SK-N-SH (cell line): ENCODE measurements at regions not wholly inside any gene's neighbourhood (a gene's known extent, or its start where the extent isn't known, plus 50 kb on each side); places are given as distances from the start of the nearest gene placed in this dataset.

ENCODE experiments used
- CTCF ChIA-PET: fragments of 300-600, 350-600 bp; formaldehyde crosslinking; extraction: SDS; loops from one replicate; lab custom pipeline; 2021; lab: Yijun Ruan, JAX
- POLR2A ChIA-PET: fragments of 350-600 bp; sonication (Branson Sonifier 250); formaldehyde crosslinking; extraction: SDS; loops from one replicate; lab custom pipeline; 2020; ENCODE audit warnings: antibody characterized with exemption, inconsistent platforms; lab: Yijun Ruan, JAX
- DNase-seq: peaks from one replicate; pipeline ENCODE4 v3.0.0; 2012
- H2AFZ ChIP-seq: fragments of 200-600 bp; sonication (generic); 2 replicates; pipeline ENCODE4 v1.8.1; 2016; ENCODE audit warnings: antibody characterized with exemption, mild to moderate bottlenecking, low read depth
- H3F3A ChIP-seq: fragments of 200-600 bp; sonication (generic); replicated peaks from 2 replicates; pipeline ENCODE3; 2016; ENCODE audit warnings: antibody characterized with exemption, mild to moderate bottlenecking; ENCODE audit not compliant: insufficient read depth
- H3K27ac ChIP-seq, 2 experiments: fragments of 200-500 bp in 1 of 2; fragments of 200-600 bp in 1 of 2; sonication (Bioruptor generic) in 1 of 2; sonication (generic), shearing (Covaris generic) in 1 of 2; 2 replicates each; pipeline versions ENCODE4 v1.5.1 to v1.6.1; 2014 to 2016; ENCODE audit warnings: low read depth in 2 of 2, inconsistent platforms in 1 of 2, low read length in 1 of 2, mild to moderate bottlenecking in 1 of 2, mixed read lengths in 1 of 2
- H3K27me3 ChIP-seq: fragments of 200-600 bp; sonication (generic), shearing (Covaris generic); 2 replicates; pipeline ENCODE4 v1.6.1; 2016; ENCODE audit warnings: mixed run types; ENCODE audit not compliant: insufficient read depth
- H3K36me3 ChIP-seq, 2 experiments: fragments of 200-500 bp in 1 of 2; fragments of 200-600 bp in 1 of 2; sonication (Bioruptor generic) in 1 of 2; sonication (generic) in 1 of 2; replicated peaks in 1 of 2; 2 replicates each; pipeline versions ENCODE3 to v1.5.1; 2014 to 2016; ENCODE audit warnings: low read length in 1 of 2, mild to moderate bottlenecking in 1 of 2; ENCODE audit not compliant: insufficient read depth in 2 of 2, control insufficient read depth in 1 of 2
- H3K4me1 ChIP-seq, 2 experiments: fragments of 200-500 bp in 1 of 2; fragments of 200-600 bp in 1 of 2; sonication (Bioruptor generic) in 1 of 2; sonication (generic), shearing (Covaris generic) in 1 of 2; 2 replicates each; pipeline versions ENCODE4 v1.5.1 to v1.6.1; 2014 to 2016; ENCODE audit warnings: low read depth in 1 of 2, low read length in 1 of 2, mixed run types in 1 of 2; ENCODE audit not compliant: insufficient read depth in 2 of 2, control insufficient read depth in 1 of 2
- H3K4me2 ChIP-seq: fragments of 200-600 bp; sonication (generic), shearing (Covaris generic); 2 replicates; pipeline ENCODE4 v1.6.1; 2017; ENCODE audit warnings: mixed run types
- H3K4me3 ChIP-seq, 2 experiments: fragments of 200-500 bp in 1 of 2; fragments of 200-600 bp in 1 of 2; sonication (Bioruptor generic) in 1 of 2; sonication (generic), shearing (Covaris generic) in 1 of 2; 2 replicates each; pipeline versions ENCODE4 v1.5.1 to v1.8.1; 2014 to 2016; ENCODE audit warnings: low read depth in 2 of 2, inconsistent platforms in 1 of 2, low read length in 1 of 2, mild to moderate bottlenecking in 1 of 2, mixed read lengths in 1 of 2, moderate library complexity in 1 of 2
- H3K79me2 ChIP-seq: fragments of 200-600 bp; sonication (generic); 2 replicates; pipeline ENCODE4 v1.8.1; 2017; ENCODE audit warnings: mild to moderate bottlenecking; ENCODE audit not compliant: insufficient read depth
- H3K9ac ChIP-seq: fragments of 200-600 bp; sonication (generic); 2 replicates; pipeline ENCODE4 v1.6.1; 2017; ENCODE audit warnings: mixed run types
- H3K9me2 ChIP-seq: fragments of 200-600 bp; sonication (generic); 2 replicates; pipeline ENCODE4 v1.6.1; 2017; ENCODE audit warnings: mixed run types
- H3K9me3 ChIP-seq: fragments of 200-600 bp; sonication (generic); 2 replicates; pipeline ENCODE4 v1.6.1; 2017; ENCODE audit warnings: mixed run types, mild to moderate bottlenecking, moderate library complexity
- H4K20me1 ChIP-seq: fragments of 200-600 bp; sonication (generic); 2 replicates; pipeline ENCODE4 v1.6.1; 2017; ENCODE audit warnings: mild to moderate bottlenecking, mixed run types; ENCODE audit not compliant: insufficient read depth
- CHD2 ChIP-seq: fragments of 150-350 bp; IDR thresholded peaks from 2 replicates; pipeline ENCODE4 v1.6.1; 2018; ENCODE audit warnings: low read length; ENCODE audit not compliant: partially characterized antibody
- ELF1 ChIP-seq: IDR thresholded peaks from 2 replicates; pipeline ENCODE4 v1.4.0; 2012
- FOXJ3 ChIP-seq: sonication (generic); formaldehyde crosslinking; IDR thresholded peaks from 2 replicates; pipeline ENCODE4 v1.5.1; 2020; ENCODE audit warnings: mild to moderate bottlenecking, missing genetic modification reagents
- GABPA ChIP-seq: IDR thresholded peaks from 2 replicates; pipeline ENCODE4 v1.4.0; 2012; ENCODE audit warnings: low read depth, mild to moderate bottlenecking
- GATA2 ChIP-seq: sonication (generic); formaldehyde crosslinking; IDR thresholded peaks from 2 replicates; pipeline ENCODE4 v1.5.0; 2020; ENCODE audit warnings: mild to moderate bottlenecking, missing genetic modification reagents
- IRF3 ChIP-seq: fragments of 150-350 bp; IDR thresholded peaks from 2 replicates; pipeline ENCODE4 v1.6.1; 2016; ENCODE audit warnings: mild to moderate bottlenecking, low read depth, low read length
- JUND ChIP-seq: IDR thresholded peaks from 2 replicates; pipeline ENCODE4 v1.4.0; 2012
- NFIC ChIP-seq: IDR thresholded peaks from 2 replicates; pipeline ENCODE4 v1.4.0; 2012; ENCODE audit warnings: borderline replicate concordance
- POLR2AphosphoS5 ChIP-seq: IDR thresholded peaks from 2 replicates; pipeline ENCODE4 v1.6.1; 2012; ENCODE audit warnings: low read depth, low read length
- RCOR1 ChIP-seq: fragments of 150-350 bp; IDR thresholded peaks from 2 replicates; pipeline ENCODE4 v1.6.1; 2017; ENCODE audit warnings: antibody characterized with exemption, low read length
- RFX5 ChIP-seq: IDR thresholded peaks from 2 replicates; pipeline ENCODE4 v1.6.1; 2012; ENCODE audit warnings: mild to moderate bottlenecking, improper control_type of control experiment, low read length
- RXRA ChIP-seq: IDR thresholded peaks from 2 replicates; pipeline ENCODE4 v1.4.0; 2012; ENCODE audit warnings: low read depth, mild to moderate bottlenecking, borderline replicate concordance
- TEAD4 ChIP-seq: IDR thresholded peaks from 2 replicates; pipeline ENCODE4 v1.4.0; 2012; ENCODE audit warnings: mild to moderate bottlenecking, borderline replicate concordance; ENCODE audit not compliant: insufficient read depth
- ZBTB33 ChIP-seq: IDR thresholded peaks from 2 replicates; pipeline ENCODE4 v1.4.0; 2012; ENCODE audit warnings: low read depth, borderline replicate concordance
- WGBS: methylation state at CpG from one replicate; pipeline ENCODE4 v1.1.6; 2017; ENCODE audit warnings: low lambda C conversion rate; 5-methylcytosine and 5-hydroxymethylcytosine counted together
- TF ChIP-seq, protein P1 (sequence below): fragments of 200-600 bp; sonication (generic); IDR thresholded peaks from 2 replicates; pipeline ENCODE4 v1.6.1; 2017; ENCODE audit warnings: antibody characterized with exemption, mild to moderate bottlenecking, moderate library complexity
- TF ChIP-seq, protein P2 (sequence below): IDR thresholded peaks from 2 replicates; pipeline ENCODE4 v1.4.0; 2012; ENCODE audit warnings: low read depth

DNA sequence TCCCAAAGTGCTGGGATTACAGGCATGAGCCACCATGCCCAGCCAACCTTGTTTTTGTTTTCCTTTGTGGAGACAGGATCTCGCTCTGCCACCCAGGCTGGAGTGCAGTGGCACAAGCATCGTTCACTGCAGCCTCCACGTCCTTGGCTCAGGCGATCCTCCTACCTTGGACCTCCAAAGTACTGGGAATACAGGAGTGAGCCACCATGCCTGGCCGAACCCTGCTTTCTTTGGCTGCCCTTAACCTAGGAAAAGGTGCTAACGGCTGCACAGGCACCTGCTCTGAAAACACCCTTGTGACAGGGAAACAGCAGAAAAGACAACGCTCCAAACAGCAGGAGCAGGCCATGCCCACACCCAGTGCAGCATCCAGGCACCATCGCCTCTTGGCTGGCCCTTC lies 71.9 kb downstream of the OAT start:
- Histone ChIP-seq H3K27me3 (no peaks in the 10 kb centered on the region), H3K9ac (no peak overlapping the region), H3K4me2 (no peak overlapping the region), H3K79me2 (no peaks in the 10 kb centered on the region), H2AFZ (no peak overlapping the region), H3K4me1 (peaks cover 0 to 6% of the 10 kb centered on the region in 2 experiments; a peak in 1 of 4 replicates), H3K9me3 (no peaks in the 10 kb centered on the region), H3K36me3 (no peaks in the 10 kb centered on the region), H4K20me1 (no peaks in the 10 kb centered on the region), H3K4me3 (no peak overlapping the region), H3K9me2 (no peaks in the 10 kb centered on the region), H3F3A (no peaks in the 10 kb centered on the region), H3K27ac (no peak overlapping the region)
- ChIA-PET POLR2A (no interaction called here), CTCF (interaction anchor here (0.6 to 1.1 kb wide), 2 partner anchors 132 to 351 kb away, joined by 3 read pairs; no protein-coding TSS in a partner anchor)
- no peak for TF ChIP-seq RXRA
- no peak for DNase-seq
- 52% methylated on average over 8 of the region's 8 CpGs for WGBS

DNA sequence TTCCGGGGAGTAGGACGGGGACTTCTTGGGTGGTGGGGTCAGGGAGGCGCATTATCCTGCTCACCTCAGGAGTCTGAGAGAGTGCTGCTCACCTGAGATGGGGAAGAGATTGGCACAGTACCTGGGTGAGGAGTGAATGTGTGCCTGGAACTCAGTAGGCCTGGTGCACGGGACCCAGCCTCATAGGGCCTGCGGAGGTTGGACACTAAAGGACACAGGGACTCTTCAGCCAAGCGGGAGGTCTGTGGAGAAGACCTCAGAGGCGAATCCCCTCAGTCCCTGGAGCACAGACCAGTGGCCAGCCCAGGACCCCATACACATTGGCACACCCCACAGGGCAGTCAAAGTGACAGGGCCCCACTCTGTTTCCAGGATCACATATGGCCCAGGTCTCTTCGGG lies 73.2 kb downstream of the OAT start:
- H3F3A ChIP-seq, result no peaks in the 10 kb centered on the region
- H2AFZ ChIP-seq, result no peak overlapping the region
- TF ChIP-seq, protein P1, sequence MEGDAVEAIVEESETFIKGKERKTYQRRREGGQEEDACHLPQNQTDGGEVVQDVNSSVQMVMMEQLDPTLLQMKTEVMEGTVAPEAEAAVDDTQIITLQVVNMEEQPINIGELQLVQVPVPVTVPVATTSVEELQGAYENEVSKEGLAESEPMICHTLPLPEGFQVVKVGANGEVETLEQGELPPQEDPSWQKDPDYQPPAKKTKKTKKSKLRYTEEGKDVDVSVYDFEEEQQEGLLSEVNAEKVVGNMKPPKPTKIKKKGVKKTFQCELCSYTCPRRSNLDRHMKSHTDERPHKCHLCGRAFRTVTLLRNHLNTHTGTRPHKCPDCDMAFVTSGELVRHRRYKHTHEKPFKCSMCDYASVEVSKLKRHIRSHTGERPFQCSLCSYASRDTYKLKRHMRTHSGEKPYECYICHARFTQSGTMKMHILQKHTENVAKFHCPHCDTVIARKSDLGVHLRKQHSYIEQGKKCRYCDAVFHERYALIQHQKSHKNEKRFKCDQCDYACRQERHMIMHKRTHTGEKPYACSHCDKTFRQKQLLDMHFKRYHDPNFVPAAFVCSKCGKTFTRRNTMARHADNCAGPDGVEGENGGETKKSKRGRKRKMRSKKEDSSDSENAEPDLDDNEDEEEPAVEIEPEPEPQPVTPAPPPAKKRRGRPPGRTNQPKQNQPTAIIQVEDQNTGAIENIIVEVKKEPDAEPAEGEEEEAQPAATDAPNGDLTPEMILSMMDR, result no peak
- TF ChIP-seq, protein P2, sequence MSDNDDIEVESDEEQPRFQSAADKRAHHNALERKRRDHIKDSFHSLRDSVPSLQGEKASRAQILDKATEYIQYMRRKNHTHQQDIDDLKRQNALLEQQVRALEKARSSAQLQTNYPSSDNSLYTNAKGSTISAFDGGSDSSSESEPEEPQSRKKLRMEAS, result no peak
- TF ChIP-seq IRF3 (no peak), CHD2 (no peak), JUND (no peak), RFX5 (no peak), NFIC (no peak), GABPA (no peak), ZBTB33 (no peak), FOXJ3 (no peak), GATA2 (CRISPR knock-in tag) (no peak), TEAD4 (no peak), POLR2AphosphoS5 (no peak), RXRA (no peak), RCOR1 (no peak), ELF1 (no peak)
- H3K4me1 ChIP-seq, result no peaks in the 10 kb centered on the region
- WGBS, result 53% methylated on average over 5 of the region's 8 CpGs
- ChIA-PET CTCF (interaction anchor here (1.1 kb wide), 1 partner anchor 351 kb away, joined by 3 read pairs; no protein-coding TSS in a partner anchor), POLR2A (no interaction called here)
- H3K27ac ChIP-seq, result no peak overlapping the region
- no peaks in the 10 kb centered on the region for H3K9me2 ChIP-seq
- H3K4me2 ChIP-seq, result no peak overlapping the region
- no peak overlapping the region for H3K9ac ChIP-seq
- no peak overlapping the region for H3K4me3 ChIP-seq
- no peaks in the 10 kb centered on the region for H3K36me3 ChIP-seq
- H4K20me1 ChIP-seq, result no peaks in the 10 kb centered on the region
- no peaks in the 10 kb centered on the region for H3K9me3 ChIP-seq
- H3K79me2 ChIP-seq, result no peaks in the 10 kb centered on the region
- DNase-seq, result no peak
- H3K27me3 ChIP-seq, result no peaks in the 10 kb centered on the region
